GM08714 (cell line): ENCODE measurements at regions not wholly inside any gene's neighbourhood (a gene's known extent, or its start where the extent isn't known, plus 50 kb on each side); places are given as distances from the start of the nearest gene placed in this dataset.

Experiments
- H3K4me3 ChIP-seq: fragments of 200-500 bp; sonication (Bioruptor generic); 2 replicates; pipeline ENCODE4 v1.5.1; 2014; ENCODE audit warnings: mild to moderate bottlenecking, low read length, inconsistent platforms
- ZNF274 ChIP-seq: IDR thresholded peaks from 2 replicates; pipeline ENCODE4 v1.6.1; 2012; ENCODE audit warnings: mild to moderate bottlenecking, low read depth, low read length

DNA sequence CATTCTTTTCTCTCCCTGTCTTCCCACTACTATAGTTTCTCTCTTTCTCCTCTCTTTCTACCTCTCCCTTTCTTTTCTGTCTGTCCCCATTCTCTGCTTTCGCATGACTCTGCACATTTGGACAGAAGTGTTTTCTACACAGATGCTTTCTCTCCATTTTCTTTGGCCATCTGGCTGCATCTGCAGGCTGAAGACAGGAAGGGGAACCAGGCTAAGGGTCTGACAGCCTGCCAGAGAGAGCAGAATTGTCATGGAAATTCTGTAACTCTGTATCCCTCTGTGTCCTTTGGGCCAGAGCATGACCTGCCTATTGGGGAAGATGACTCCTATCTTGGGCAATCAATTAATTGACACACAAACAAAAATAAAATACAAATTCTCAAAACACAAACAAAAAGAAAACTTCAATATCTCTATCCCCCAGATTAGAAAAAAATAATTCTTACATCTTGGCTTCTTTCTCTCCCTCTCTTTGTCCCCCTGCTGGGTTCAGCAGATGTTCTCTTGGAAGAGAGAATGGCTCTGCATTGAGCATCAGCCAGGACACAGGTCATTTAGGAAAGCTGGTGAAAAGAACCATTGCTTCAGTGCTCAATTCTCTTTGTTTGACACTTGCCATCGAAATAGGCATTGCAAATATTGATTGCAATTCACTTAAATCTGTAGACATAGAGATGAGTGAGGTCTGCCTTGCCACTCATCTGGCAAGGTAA is 415.9 kb upstream of the KLF4 start:
- no peak for TF ChIP-seq ZNF274
- no peak overlapping the region for H3K4me3 ChIP-seq

DNA sequence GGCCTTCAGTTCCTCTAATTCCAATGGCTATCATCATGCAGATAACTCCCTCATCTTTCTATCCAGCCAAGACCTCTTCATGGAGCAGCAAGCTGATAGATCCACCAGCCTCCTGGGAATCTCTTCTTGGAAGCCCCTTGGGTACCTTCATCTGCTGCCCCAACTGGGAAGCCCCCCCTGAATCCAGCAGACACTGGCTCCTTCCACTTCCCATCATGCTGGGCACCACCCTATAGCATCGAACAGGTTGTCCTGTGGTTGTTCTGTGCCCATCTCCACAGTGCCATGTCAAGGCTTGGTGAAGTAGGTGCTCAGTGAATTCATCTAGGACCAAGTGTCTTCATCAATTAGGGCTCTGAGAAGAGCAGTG is 410.4 kb upstream of the KLF4 start:
- TF ChIP-seq ZNF274: no peak
- no peak overlapping the region for H3K4me3 ChIP-seq

- no peak overlapping the region for H3K4me3 ChIP-seq
- TF ChIP-seq ZNF274: no peak
Measured at GRCh38 chr9:107898761-107899160, 409.2 kb upstream of the KLF4 start.

DNA sequence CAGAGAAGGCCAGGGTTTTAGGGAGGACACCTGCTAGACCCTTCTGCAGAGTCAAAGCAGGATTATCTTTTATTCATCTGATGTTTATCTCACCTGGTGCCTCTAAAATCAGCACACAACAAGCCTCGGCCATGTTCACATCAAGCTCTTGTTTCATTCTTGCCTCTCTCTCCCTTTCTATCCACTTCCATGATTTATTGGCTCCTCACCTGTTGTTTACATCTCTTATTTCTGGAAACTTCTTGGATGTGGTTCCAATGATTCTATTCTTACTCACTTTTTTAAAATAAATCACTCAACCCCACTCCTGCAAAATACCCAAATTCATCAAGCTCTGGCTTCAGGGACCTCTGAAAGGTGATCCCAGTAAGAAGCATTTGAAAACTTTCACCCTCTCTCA is 407.0 kb upstream of the KLF4 start:
- no peak for TF ChIP-seq ZNF274
- no peak overlapping the region for H3K4me3 ChIP-seq

- H3K4me3 ChIP-seq: no peak overlapping the region
- TF ChIP-seq ZNF274: no peak
Measured at GRCh38 chr9:107895501-107896001, 406.0 kb upstream of the KLF4 start.

DNA sequence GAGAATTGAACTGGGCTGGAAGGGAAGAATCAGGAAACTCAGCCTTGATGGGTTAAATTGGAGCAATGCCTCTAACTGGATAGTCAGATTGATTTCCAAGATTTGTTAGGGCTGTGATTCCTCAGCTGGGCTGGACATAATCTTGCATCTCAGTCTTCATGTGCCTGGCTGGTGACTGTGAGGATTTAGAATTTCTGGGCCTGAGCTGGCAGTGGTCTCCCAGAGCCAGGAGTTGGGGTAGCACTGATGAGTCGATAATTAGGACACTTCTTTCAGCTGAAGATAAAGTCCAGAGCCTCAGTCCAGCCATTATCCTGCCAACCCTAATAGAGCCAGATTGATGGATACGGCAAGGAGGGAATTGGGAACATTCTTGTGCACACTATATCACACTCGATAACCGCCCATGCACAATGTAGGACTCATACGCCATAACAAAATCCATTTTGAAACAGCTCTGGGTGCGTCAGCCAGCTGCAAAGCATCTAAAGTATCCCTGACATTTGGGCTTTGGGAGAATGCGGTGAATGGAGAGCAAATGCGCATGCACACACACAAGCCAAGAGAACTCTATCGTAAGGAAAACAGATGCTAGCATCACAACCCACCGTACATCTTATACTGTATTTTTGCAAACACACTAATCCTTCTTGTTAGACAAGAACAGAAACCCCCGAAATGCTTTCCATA is 405.1 kb upstream of the KLF4 start:
- no peak overlapping the region for H3K4me3 ChIP-seq
- TF ChIP-seq ZNF274: no peak

GRCh38 chr9:107890921-107891465 is 401.4 kb upstream of the KLF4 start:
- TF ChIP-seq ZNF274: no peak
- no peak overlapping the region for H3K4me3 ChIP-seq

DNA sequence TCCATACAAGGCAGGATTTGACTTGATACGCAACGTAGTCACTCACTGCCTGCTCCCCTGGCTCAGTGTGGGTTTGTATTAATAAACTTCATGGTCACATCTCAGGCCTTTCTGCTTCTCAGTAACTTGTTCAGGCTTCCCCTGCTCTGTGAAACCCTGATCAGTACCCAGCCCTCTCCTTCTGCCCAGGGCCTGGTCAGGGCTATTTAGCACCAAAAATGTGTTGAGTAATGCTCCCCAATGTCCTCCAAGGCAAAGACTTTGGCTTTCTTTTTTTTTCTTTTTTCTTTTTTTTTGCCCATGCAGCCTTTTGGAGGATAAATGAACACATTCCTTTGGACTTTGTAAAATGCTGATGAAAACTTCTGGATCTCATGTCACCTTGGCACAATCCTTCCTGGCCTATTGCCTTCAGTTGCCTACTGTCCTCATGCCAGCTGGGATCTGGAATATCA is 399.2 kb upstream of the KLF4 start:
- no peak for TF ChIP-seq ZNF274
- H3K4me3 ChIP-seq: no peak overlapping the region

- no peak for TF ChIP-seq ZNF274
- no peak overlapping the region for H3K4me3 ChIP-seq
Measured at GRCh38 chr9:107886826-107887225, 397.3 kb upstream of the KLF4 start.

GRCh38 chr9:107883496-107884124 is 394.0 kb upstream of the KLF4 start:
- no peak for TF ChIP-seq ZNF274
- H3K4me3 ChIP-seq: no peak overlapping the region

DNA sequence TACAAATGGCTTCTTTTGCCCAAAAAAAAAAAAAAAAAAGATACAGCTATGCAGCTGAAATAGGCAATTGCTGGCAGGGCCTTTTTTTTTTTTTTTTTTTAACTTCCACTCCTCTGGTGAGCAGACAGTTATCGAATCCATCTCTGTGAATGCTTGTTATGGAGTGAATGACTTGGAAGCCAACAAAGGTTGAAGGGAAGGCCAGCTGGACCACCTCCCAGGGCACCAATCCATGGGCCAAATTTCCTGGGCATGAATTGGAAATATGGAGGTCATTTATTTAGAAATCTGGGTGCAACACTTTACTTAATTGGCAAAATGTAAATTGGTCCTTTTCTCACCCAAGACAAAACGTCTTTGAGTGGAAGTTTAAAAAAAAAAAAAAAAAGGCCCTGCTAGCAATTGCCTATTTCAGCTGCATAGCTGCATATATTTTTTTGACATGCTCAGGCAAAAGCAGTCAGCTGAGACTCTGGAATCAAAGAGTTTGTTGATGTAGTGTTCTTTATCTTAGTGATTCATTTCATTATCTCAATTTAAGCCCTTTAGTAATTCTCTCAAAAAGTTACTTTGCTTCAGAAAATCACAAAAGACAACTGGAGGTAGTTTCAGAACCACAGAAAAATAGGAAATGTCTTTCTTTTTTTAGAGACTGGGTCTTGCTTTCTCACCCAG is 392.2 kb upstream of the KLF4 start:
- TF ChIP-seq ZNF274: no peak
- no peak overlapping the region for H3K4me3 ChIP-seq

DNA sequence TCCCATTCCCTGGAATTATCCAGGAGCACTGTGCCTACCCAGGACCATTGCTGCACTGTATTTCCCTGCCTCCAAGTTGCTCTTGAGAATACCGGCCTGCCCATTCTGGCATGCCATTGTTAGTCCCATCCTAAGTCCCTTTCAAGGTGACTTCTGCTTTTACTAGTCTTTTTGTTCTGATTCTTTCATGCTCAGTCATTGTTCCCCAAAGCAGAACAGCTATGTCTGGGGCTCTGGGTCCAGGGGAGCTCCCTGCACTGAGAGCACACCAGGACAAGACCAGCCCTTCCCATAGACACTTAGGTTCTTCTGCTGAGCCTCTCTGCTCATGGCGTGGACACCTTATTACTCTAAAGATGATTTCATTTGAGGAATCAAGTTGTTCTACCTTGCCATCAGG is 388.9 kb upstream of the KLF4 start:
- no peak overlapping the region for H3K4me3 ChIP-seq
- TF ChIP-seq ZNF274: no peak

GRCh38 chr9:107875571-107875980 is 386.0 kb upstream of the KLF4 start:
- no peak overlapping the region for H3K4me3 ChIP-seq
- no peak for TF ChIP-seq ZNF274
